HTR-8/SVneo (cell line): ENCODE measurements at regions not wholly inside any gene's neighbourhood (a gene's known extent, or its start where the extent isn't known, plus 50 kb on each side); places are given as distances from the start of the nearest gene placed in this dataset.
"Not testable (repeated sequence)": the region's sequence is repeated elsewhere in the genome, so short reads cannot be mapped to it uniquely, and the experiment has no call there.

Source experiments
- DNase-seq: peaks from one replicate; pipeline ENCODE4 v3.0.0; 2011; ENCODE audit warnings: low spot score, mixed read lengths; ENCODE audit not compliant: insufficient read length
- FAIRE-seq: peaks from 2 replicates; lab custom pipeline; 2011; peaks lifted over from hg19 to GRCh38; lab: Jason Lieb, UNC

GRCh38 chr20:53891306-53891894, 179.0 kb downstream of the BCAS1 start:
- DNase-seq (no peak), FAIRE-seq (no peak)

- FAIRE-seq (peak; percentile 65), DNase-seq (no peak)
Measured at GRCh38 chr20:53890443-53891305, 179.7 kb downstream of the BCAS1 start.

- FAIRE-seq (no peak), DNase-seq (no peak)
Measured at GRCh38 chr20:53889411-53890148, 180.8 kb downstream of the BCAS1 start.

- no peak for DNase-seq
- FAIRE-seq, result no peak
Measured at GRCh38 chr20:53888951-53889350, 181.4 kb downstream of the BCAS1 start.

GRCh38 chr20:53888510-53888909, 181.9 kb downstream of the BCAS1 start:
- DNase-seq (no peak), FAIRE-seq (no peak)

GRCh38 chr20:53887973-53888372, 182.4 kb downstream of the BCAS1 start:
- FAIRE-seq, result no peak

GRCh38 chr20:53884859-53885541, 185.4 kb downstream of the BCAS1 start:
- FAIRE-seq (peak; percentile 96), DNase-seq (no peak)

More at GRCh38 chr20:53887973-53888372, 182.4 kb downstream of the BCAS1 start:
- DNase-seq, result no peak

- FAIRE-seq, result peak; percentile 85
- no peak for DNase-seq
Measured at GRCh38 chr20:53883098-53883911, 187.1 kb downstream of the BCAS1 start.

- peak; percentile 78 for FAIRE-seq
- DNase-seq, result not testable (repeated sequence)
Measured at GRCh38 chr20:53882438-53882986, 187.9 kb downstream of the BCAS1 start.

- no peak for DNase-seq
- FAIRE-seq, result peak; percentile 44
Measured at GRCh38 chr20:53881362-53881761, 189.0 kb downstream of the BCAS1 start.

- FAIRE-seq (peak; percentile 86), DNase-seq (no peak)
Measured at GRCh38 chr20:53880108-53880641, 190.2 kb downstream of the BCAS1 start.

GRCh38 chr20:53879048-53879684, 191.2 kb downstream of the BCAS1 start:
- FAIRE-seq, result peak; percentile 58
- DNase-seq, result no peak

- FAIRE-seq (no peak), DNase-seq (no peak)
Measured at GRCh38 chr20:53878262-53879047, 191.9 kb downstream of the BCAS1 start.

- FAIRE-seq, result peak; percentile 42
- DNase-seq, result no peak
Measured at GRCh38 chr20:53876956-53877355, 193.4 kb downstream of the BCAS1 start.

GRCh38 chr20:53876470-53876869, 193.9 kb downstream of the BCAS1 start:
- DNase-seq, result no peak
- FAIRE-seq, result peak; percentile 70

- DNase-seq (no peak), FAIRE-seq (peak; percentile 77)
Measured at GRCh38 chr20:53875452-53875851, 194.9 kb downstream of the BCAS1 start.

- DNase-seq, result no peak
- FAIRE-seq, result no peak
Measured at GRCh38 chr20:53874706-53875105, 195.7 kb downstream of the BCAS1 start.

- FAIRE-seq (no peak), DNase-seq (no peak)
Measured at GRCh38 chr20:53874104-53874503, 196.3 kb downstream of the BCAS1 start.
